HEK293 (cell line): ENCODE measurements at regions not wholly inside any gene's neighbourhood (a gene's known extent, or its start where the extent isn't known, plus 50 kb on each side); places are given as distances from the start of the nearest gene placed in this dataset.
"Not testable (repeated sequence)": the region's sequence is repeated elsewhere in the genome, so short reads cannot be mapped to it uniquely, and the experiment has no call there.

Source experiments
- CTCF ChIA-PET: fragments of 350-600 bp; formaldehyde crosslinking; extraction: SDS; loops from one replicate; lab custom pipeline; 2021; ENCODE audit warnings: antibody characterized with exemption; lab: Yijun Ruan, JAX
- POLR2A ChIA-PET: fragments of 300-600 bp; formaldehyde crosslinking; extraction: SDS; loops from one replicate; lab custom pipeline; 2020; ENCODE audit warnings: antibody characterized with exemption, inconsistent platforms; lab: Yijun Ruan, JAX
- H3K27ac ChIP-seq: fragments of 200-500 bp; sonication (Bioruptor generic); 2 replicates; pipeline ENCODE4 v1.5.1; 2014; ENCODE audit warnings: low read depth, low read length, control low read depth, inconsistent platforms; ENCODE audit errors: extremely low read depth
- H3K36me3 ChIP-seq, 2 experiments: fragments of 200-500 bp in 1 of 2; sonication (Bioruptor generic) in 1 of 2; 1 replicate in 1 of 2; 2 replicates in 1 of 2; pipeline ENCODE4 v1.5.1; 2014 to 2017; ENCODE audit warnings: inconsistent platforms in 2 of 2, low read length in 2 of 2; ENCODE audit not compliant: control insufficient read depth in 2 of 2, insufficient read depth in 1 of 2
- H3K4me1 ChIP-seq: fragments of 200-500 bp; sonication (Bioruptor generic); 2 replicates; pipeline ENCODE4 v1.5.1; 2014; ENCODE audit warnings: mild to moderate bottlenecking, low read length, inconsistent platforms; ENCODE audit not compliant: control insufficient read depth, insufficient read depth
- H3K4me3 ChIP-seq: 2 replicates; pipeline ENCODE4 v1.5.1; 2011; ENCODE audit warnings: low read depth, mild to moderate bottlenecking, control low read depth, low read length, moderate library complexity
- H3K9me3 ChIP-seq: fragments of 200-500 bp; sonication (Bioruptor generic); 2 replicates; pipeline ENCODE4 v1.5.1; 2014; ENCODE audit warnings: low read depth, low read length, inconsistent platforms; ENCODE audit not compliant: control insufficient read depth, insufficient read depth
- BCL6B ChIP-seq: fragments of 450-650 bp; formaldehyde crosslinking; IDR thresholded peaks from 2 replicates; pipeline ENCODE4 v1.5.1; 2017; ENCODE audit warnings: missing biosample characterization, missing genetic modification characterization
- EGR2 ChIP-seq: fragments of 450-650 bp; formaldehyde crosslinking; IDR thresholded peaks from 2 replicates; pipeline ENCODE4 v1.5.1; 2016; ENCODE audit warnings: low read depth, missing biosample characterization, missing genetic modification characterization
- INSM2 ChIP-seq: fragments of 450-650 bp; formaldehyde crosslinking; IDR thresholded peaks from 2 replicates; pipeline ENCODE4 v1.5.1; 2016; ENCODE audit warnings: missing biosample characterization, missing genetic modification characterization
- MZF1 ChIP-seq: fragments of 450-650 bp; formaldehyde crosslinking; IDR thresholded peaks from 2 replicates; pipeline ENCODE4 v1.5.1; 2017; ENCODE audit warnings: missing biosample characterization, missing genetic modification characterization, borderline replicate concordance
- RBAK ChIP-seq: fragments of 450-650 bp; formaldehyde crosslinking; IDR thresholded peaks from 2 replicates; pipeline ENCODE4 v1.5.1; 2016; ENCODE audit warnings: missing biosample characterization, missing genetic modification characterization
- ZNF146 ChIP-seq: fragments of 450-650 bp; formaldehyde crosslinking; IDR thresholded peaks from 2 replicates; pipeline ENCODE4 v1.5.1; 2016; ENCODE audit warnings: missing biosample characterization, missing genetic modification characterization
- ZNF169 ChIP-seq: fragments of 450-650 bp; formaldehyde crosslinking; IDR thresholded peaks from 2 replicates; pipeline ENCODE4 v1.5.1; 2016; ENCODE audit warnings: missing biosample characterization, missing genetic modification characterization
- ZNF175 ChIP-seq: fragments of 450-650 bp; formaldehyde crosslinking; IDR thresholded peaks from 2 replicates; pipeline ENCODE4 v1.5.1; 2016; ENCODE audit warnings: missing biosample characterization, missing genetic modification characterization
- ZNF2 ChIP-seq: fragments of 450-650 bp; formaldehyde crosslinking; IDR thresholded peaks from 2 replicates; pipeline ENCODE4 v1.5.1; 2016; ENCODE audit warnings: missing biosample characterization, missing genetic modification characterization
- ZNF311 ChIP-seq: fragments of 450-650 bp; formaldehyde crosslinking; IDR thresholded peaks from 2 replicates; pipeline ENCODE4 v1.5.1; 2017; ENCODE audit warnings: missing biosample characterization, missing genetic modification characterization, borderline replicate concordance
- ZNF626 ChIP-seq: fragments of 450-650 bp; sonication (Bioruptor Pico); formaldehyde crosslinking; IDR thresholded peaks from 2 replicates; pipeline ENCODE4 v1.5.1; 2018; ENCODE audit warnings: missing biosample characterization, missing genetic modification characterization, inconsistent platforms
- ZNF768 ChIP-seq: fragments of 450-650 bp; formaldehyde crosslinking; IDR thresholded peaks from 2 replicates; pipeline ENCODE4 v1.5.1; 2018; ENCODE audit warnings: missing biosample characterization, mild to moderate bottlenecking, missing genetic modification characterization
- TF ChIP-seq, protein P1 (sequence below): fragments of 450-650 bp; formaldehyde crosslinking; optimal IDR thresholded peaks from 2 replicates; pipeline ENCODE3; 2016; ENCODE audit warnings: missing biosample characterization, mild to moderate bottlenecking, missing genetic modification characterization
- TF ChIP-seq, protein P2 (sequence below): fragments of 450-650 bp; formaldehyde crosslinking; IDR thresholded peaks from 2 replicates; pipeline ENCODE4 v1.5.1; 2016; ENCODE audit warnings: missing biosample characterization, missing genetic modification characterization
- TF ChIP-seq, protein P3 (sequence below): fragments of 450-650 bp; formaldehyde crosslinking; IDR thresholded peaks from 2 replicates; pipeline ENCODE4 v1.5.1; 2016; ENCODE audit warnings: missing biosample characterization, missing genetic modification characterization

DNA sequence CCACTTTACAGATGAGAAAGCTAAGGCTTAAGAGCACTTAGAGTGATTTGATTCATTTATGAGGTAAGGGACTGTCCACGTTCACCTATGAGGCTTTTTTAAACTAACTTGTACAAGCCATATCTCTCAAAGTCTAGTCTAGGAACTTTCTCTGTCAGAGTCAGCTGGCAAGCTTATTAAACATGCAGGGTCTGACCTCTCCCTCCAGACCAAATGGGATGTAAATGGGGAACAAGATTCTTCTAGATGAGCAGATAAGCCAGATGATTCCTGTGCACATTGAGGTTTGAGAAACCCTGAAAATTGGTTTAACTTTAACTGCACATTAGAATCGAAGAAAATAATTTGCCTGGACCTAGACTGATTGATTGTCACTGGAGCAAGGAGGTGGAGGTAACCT is 160.0 kb upstream of the SPRY1 start (continued):
- TF ChIP-seq BCL6B (tag by site-specific recombination), result no peak
- no peak for TF ChIP-seq ZNF175 (tag by site-specific recombination)
- TF ChIP-seq ZNF311 (tag by site-specific recombination), result no peak

DNA sequence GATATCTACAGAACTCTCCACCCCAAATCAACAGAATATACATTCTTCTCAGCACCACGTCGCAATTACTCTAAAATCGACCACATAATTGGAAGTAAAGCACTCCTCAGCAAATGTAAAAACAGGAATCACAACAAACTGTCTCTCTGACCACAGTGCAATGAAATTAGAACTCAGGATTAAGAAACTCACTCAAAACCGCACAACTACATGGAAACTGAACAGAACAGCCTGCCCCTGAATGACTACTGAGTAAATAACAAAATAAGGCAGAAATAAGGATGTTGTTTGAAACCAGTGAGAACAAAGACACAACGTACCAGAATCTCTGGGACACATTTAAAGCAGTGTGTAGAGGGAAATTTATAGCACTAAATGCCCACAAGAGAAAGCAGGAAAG is 156.3 kb upstream of the SPRY1 start:
- H3K9me3 ChIP-seq, H3K4me1 ChIP-seq, POLR2A ChIA-PET, H3K27ac ChIP-seq, CTCF ChIA-PET, H3K4me3 ChIP-seq, H3K36me3 ChIP-seq: not testable (repeated sequence)

- H3K9me3 ChIP-seq, H3K36me3 ChIP-seq, CTCF ChIA-PET, H3K27ac ChIP-seq, H3K4me3 ChIP-seq, POLR2A ChIA-PET, H3K4me1 ChIP-seq: not testable (repeated sequence)
- peak; percentile 82 for TF ChIP-seq ZNF146 (tag by site-specific recombination)
Measured at GRCh38 chr4:123243220-123243619, 153.4 kb upstream of the SPRY1 start.

GRCh38 chr4:123244137-123244536 is 152.5 kb upstream of the SPRY1 start:
- Histone ChIP-seq H3K9me3 (no peaks in the 10 kb centered on the region), H3K4me3 (no peak overlapping the region), H3K4me1 (no peaks in the 10 kb centered on the region), H3K27ac (no peak overlapping the region), H3K36me3 (no peaks in the 10 kb centered on the region)
- ChIA-PET CTCF (interaction anchor here (0.6 kb wide), 1 partner anchor 633 kb away, joined by 3 read pairs; no protein-coding TSS in a partner anchor), POLR2A (no interaction called here)
- no peak for TF ChIP-seq EGR2 (tag by site-specific recombination)
- no peak for TF ChIP-seq ZNF169 (tag by site-specific recombination)
- TF ChIP-seq, protein P1, sequence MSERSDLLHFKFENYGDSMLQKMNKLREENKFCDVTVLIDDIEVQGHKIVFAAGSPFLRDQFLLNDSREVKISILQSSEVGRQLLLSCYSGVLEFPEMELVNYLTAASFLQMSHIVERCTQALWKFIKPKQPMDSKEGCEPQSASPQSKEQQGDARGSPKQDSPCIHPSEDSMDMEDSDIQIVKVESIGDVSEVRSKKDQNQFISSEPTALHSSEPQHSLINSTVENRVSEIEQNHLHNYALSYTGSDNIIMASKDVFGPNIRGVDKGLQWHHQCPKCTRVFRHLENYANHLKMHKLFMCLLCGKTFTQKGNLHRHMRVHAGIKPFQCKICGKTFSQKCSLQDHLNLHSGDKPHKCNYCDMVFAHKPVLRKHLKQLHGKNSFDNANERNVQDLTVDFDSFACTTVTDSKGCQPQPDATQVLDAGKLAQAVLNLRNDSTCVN (tag by site-specific recombination), result no peak
- TF ChIP-seq, protein P2, sequence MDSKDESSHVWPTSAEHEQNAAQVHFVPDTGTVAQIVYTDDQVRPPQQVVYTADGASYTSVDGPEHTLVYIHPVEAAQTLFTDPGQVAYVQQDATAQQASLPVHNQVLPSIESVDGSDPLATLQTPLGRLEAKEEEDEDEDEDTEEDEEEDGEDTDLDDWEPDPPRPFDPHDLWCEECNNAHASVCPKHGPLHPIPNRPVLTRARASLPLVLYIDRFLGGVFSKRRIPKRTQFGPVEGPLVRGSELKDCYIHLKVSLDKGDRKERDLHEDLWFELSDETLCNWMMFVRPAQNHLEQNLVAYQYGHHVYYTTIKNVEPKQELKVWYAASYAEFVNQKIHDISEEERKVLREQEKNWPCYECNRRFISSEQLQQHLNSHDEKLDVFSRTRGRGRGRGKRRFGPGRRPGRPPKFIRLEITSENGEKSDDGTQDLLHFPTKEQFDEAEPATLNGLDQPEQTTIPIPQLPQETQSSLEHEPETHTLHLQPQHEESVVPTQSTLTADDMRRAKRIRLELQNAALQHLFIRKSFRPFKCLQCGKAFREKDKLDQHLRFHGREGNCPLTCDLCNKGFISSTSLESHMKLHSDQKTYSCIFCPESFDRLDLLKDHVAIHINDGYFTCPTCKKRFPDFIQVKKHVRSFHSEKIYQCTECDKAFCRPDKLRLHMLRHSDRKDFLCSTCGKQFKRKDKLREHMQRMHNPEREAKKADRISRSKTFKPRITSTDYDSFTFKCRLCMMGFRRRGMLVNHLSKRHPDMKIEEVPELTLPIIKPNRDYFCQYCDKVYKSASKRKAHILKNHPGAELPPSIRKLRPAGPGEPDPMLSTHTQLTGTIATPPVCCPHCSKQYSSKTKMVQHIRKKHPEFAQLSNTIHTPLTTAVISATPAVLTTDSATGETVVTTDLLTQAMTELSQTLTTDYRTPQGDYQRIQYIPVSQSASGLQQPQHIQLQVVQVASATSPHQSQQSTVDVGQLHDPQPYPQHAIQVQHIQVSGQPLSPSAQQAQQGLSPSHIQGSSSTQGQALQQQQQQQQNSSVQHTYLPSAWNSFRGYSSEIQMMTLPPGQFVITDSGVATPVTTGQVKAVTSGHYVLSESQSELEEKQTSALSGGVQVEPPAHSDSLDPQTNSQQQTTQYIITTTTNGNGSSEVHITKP, result no peak
- no peak for TF ChIP-seq ZNF626
- no peak for TF ChIP-seq ZNF2
- TF ChIP-seq ZNF768 (tag by site-specific recombination), result no peak
- TF ChIP-seq MZF1 (tag by site-specific recombination), result no peak
- TF ChIP-seq INSM2, result no peak
- TF ChIP-seq RBAK (tag by site-specific recombination), result no peak
- TF ChIP-seq, protein P3, sequence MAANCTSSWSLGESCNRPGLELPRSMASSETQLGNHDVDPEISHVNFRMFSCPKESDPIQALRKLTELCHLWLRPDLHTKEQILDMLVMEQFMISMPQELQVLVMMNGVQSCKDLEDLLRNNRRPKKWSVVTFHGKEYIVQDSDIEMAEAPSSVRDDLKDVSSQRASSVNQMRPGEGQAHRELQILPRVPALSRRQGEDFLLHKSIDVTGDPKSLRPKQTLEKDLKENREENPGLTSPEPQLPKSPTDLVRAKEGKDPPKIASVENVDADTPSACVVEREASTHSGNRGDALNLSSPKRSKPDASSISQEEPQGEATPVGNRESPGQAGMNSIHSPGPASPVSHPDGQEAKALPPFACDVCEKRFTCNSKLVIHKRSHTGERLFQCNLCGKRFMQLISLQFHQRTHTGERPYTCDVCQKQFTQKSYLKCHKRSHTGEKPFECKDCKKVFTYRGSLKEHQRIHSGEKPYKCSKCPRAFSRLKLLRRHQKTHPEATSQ, result no peak
